ENCODE measurements at regions not wholly inside any gene's neighbourhood (a gene's known extent, or its start where the extent isn't known, plus 50 kb on each side); places are given as distances from the start of the nearest gene placed in this dataset.
A peak's percentile ranks its signal among the peaks of the same experiment; 100 is the strongest.

DNA sequence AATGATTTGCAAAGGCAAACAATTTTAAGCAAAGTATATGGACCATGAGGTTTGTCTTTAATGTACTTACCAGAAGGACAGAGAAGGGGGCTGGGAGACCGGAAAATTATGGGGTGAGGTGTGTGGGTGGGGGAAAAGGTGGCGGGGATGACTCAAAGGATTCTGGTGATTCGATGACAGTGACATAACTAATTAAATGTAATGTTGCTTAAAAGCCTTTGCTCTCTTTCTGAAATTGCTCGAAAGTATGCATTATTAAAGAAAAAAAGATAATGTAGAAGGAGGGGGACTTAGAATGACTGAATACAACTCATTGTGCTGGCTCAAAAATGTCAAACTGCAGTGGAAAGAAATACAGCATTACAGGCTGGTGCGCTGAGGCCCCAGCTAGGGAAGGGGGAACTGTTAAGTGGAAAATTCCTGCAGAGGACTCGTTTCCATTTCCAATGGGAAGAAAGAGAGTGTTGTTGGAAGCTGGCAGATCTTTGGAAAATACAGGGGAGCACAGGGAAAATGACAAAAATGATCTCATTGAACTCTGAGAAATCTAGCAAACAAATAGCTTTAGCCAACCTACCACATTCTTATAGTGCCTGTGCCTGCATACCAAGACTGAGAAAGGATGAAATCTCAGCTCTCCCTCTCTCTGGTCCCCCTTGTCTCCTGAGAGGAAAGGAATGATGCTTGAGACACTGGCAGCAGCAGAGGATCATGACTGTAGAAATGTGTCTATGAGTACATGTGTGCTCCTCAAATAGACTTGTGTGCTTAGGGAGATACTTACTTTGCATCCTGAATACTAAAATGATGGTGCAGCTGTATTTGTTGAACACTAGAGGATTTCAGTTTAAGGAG is 632.4 kb downstream of the NYAP2 start:
- no peak overlapping the region for H3K14ac ChIP-seq (ENCODE audit: low read length in 2 of 2)
- peak overlapping the region; percentile 7 to 67 for H3K18ac ChIP-seq (ENCODE audit: low read depth in 1 of 2, low read length in 2 of 2)
- peak overlapping the region in 1 of 2 experiments; percentile 74 for H3K4ac ChIP-seq (ENCODE audit: low read depth in 1 of 2, low read length in 2 of 2)
- H3K36me3 ChIP-seq (ENCODE audit: control insufficient read depth in 1 of 2, insufficient read depth in 2 of 2, low read depth in 1 of 2, low read length in 2 of 2), result no peaks in the 10 kb centered on the region
- H3K79me1 ChIP-seq (replicated peaks; ENCODE audit: low read length, poor library complexity, severe bottlenecking), result no peaks in the 10 kb centered on the region
- H4K91ac ChIP-seq (ENCODE audit: low read length), result no peak overlapping the region
- peak overlapping the region; percentile 88 for H3K4me2 ChIP-seq (ENCODE audit: low read length, poor library complexity, severe bottlenecking)
- H3K4me3 ChIP-seq (ENCODE audit: insufficient read depth in 1 of 2, low read depth in 1 of 2, low read length in 2 of 2), result peak overlapping the region; percentile 57 to 86
- no peaks in the 10 kb centered on the region for H3K9me3 ChIP-seq (ENCODE audit: control insufficient read depth, low read length)
- H2BK12ac ChIP-seq (ENCODE audit: low read length in 2 of 2), result peak overlapping the region; percentile 28 to 39
- peak overlapping the region; percentile 89 for H2BK120ac ChIP-seq (ENCODE audit: low read depth, low read length)
- peak overlapping the region; percentile 83 for H3K9ac ChIP-seq (ENCODE audit: low read length)
- no peak overlapping the region for H4K8ac ChIP-seq (ENCODE audit: low read length)
- no peak overlapping the region for H2AFZ ChIP-seq (ENCODE audit: low read depth, low read length)
- H2AK5ac ChIP-seq (ENCODE audit: low read length, severe bottlenecking), result no peak overlapping the region
- no peaks in the 10 kb centered on the region for H3K27me3 ChIP-seq (ENCODE audit: control insufficient read depth in 1 of 2, insufficient read depth in 1 of 2, low read length in 2 of 2)
- no peak overlapping the region for H3K23ac ChIP-seq (ENCODE audit: low read length in 2 of 2)
- peak; percentile 62 for DNase-seq
- H3K4me1 ChIP-seq (ENCODE audit: control insufficient read depth, insufficient read depth, low read depth, low read length), result peaks cover 1% of the 10 kb centered on the region
- 5% methylated on average over 6 of the region's 6 CpGs for WGBS
- no peak overlapping the region for H2BK15ac ChIP-seq (ENCODE audit: low read depth, poor library complexity, severe bottlenecking)
- H3K27ac ChIP-seq (ENCODE audit: low read length, poor library complexity, severe bottlenecking), result peak overlapping the region; percentile 85
- H2BK5ac ChIP-seq (ENCODE audit: low read depth, low read length, poor library complexity, severe bottlenecking), result no peak overlapping the region

DNA sequence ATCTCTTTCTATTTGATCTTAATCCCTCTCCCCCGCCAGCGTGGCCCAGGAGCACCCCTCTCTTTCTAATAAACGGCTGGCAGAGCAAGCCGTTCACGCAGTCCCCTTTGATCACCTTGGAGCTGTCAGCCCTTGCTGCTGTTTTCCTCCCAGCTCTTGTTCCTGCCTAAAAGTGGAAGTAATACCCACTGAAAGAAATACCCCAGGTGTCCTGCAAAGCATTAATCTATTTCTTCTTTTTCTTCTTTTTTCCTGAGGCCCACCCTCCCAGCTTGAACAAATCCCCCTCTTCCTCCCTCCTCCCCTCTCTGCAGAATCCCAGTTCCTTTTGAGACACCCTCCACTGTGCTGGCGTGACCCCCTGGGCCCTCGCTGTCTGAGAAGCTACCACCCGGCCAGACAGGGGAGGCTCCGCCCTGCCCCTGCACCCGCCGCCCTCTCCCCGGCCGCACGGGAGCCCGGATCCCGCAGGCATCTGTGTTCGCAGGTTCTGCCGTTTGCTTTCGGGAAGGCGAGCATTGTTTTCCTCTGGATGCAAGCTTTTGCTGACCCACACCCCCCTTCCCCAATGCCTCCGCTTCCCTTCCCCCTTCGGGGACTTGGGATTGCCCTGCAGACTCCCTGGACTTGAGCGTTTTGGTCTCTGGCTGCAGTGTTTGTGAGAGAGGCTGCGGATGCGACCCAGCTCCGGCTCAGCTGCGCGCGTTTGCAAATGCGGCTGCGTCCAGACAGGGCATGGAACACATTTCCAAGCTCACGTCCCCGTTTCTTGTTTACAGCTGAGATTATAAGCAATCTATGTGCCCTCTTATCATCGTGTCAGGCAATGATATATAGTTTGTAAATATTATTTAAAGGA is 631.5 kb downstream of the NYAP2 start:
- under 1% methylated on average over 31 of the region's 34 CpGs for WGBS
- Histone ChIP-seq H2BK120ac (ENCODE audit: low read depth, low read length) (peak overlapping the region; percentile 89), H3K27me3 (ENCODE audit: control insufficient read depth in 1 of 2, insufficient read depth in 1 of 2, low read length in 2 of 2) (no peaks in the 10 kb centered on the region), H2BK12ac (ENCODE audit: low read length in 2 of 2) (peak overlapping the region in 1 of 2 experiments; percentile 87), H3K4me3 (ENCODE audit: insufficient read depth in 1 of 2, low read depth in 1 of 2, low read length in 2 of 2) (peak overlapping the region; percentile 57 to 86), H3K4me1 (ENCODE audit: control insufficient read depth, insufficient read depth, low read depth, low read length) (peaks cover 1% of the 10 kb centered on the region), H2BK15ac (ENCODE audit: low read depth, poor library complexity, severe bottlenecking) (peak overlapping the region; percentile 73), H2AK5ac (ENCODE audit: low read length, severe bottlenecking) (no peak overlapping the region), H3K18ac (ENCODE audit: low read depth in 1 of 2, low read length in 2 of 2) (peak overlapping the region; percentile 68 to 86), H2AFZ (ENCODE audit: low read depth, low read length) (peak overlapping the region; percentile 78), H3K27ac (ENCODE audit: low read length, poor library complexity, severe bottlenecking) (peak overlapping the region; percentile 85), H3K79me1 (replicated peaks; ENCODE audit: low read length, poor library complexity, severe bottlenecking) (no peaks in the 10 kb centered on the region), H4K91ac (ENCODE audit: low read length) (peak overlapping the region; percentile 6), H3K9ac (ENCODE audit: low read length) (peak overlapping the region; percentile 83), H4K8ac (ENCODE audit: low read length) (peak overlapping the region; percentile 86), H3K36me3 (ENCODE audit: control insufficient read depth in 1 of 2, insufficient read depth in 2 of 2, low read depth in 1 of 2, low read length in 2 of 2) (no peaks in the 10 kb centered on the region), H3K4me2 (ENCODE audit: low read length, poor library complexity, severe bottlenecking) (peak overlapping the region; percentile 88), H3K4ac (ENCODE audit: low read depth in 1 of 2, low read length in 2 of 2) (peak overlapping the region; percentile 5 to 66), H3K9me3 (ENCODE audit: control insufficient read depth, low read length) (no peaks in the 10 kb centered on the region), H3K14ac (ENCODE audit: low read length in 2 of 2) (no peak overlapping the region), H2BK5ac (ENCODE audit: low read depth, low read length, poor library complexity, severe bottlenecking) (peak overlapping the region; percentile 60), H3K23ac (ENCODE audit: low read length in 2 of 2) (no peak overlapping the region)
- peak; percentile 84 for DNase-seq

DNA sequence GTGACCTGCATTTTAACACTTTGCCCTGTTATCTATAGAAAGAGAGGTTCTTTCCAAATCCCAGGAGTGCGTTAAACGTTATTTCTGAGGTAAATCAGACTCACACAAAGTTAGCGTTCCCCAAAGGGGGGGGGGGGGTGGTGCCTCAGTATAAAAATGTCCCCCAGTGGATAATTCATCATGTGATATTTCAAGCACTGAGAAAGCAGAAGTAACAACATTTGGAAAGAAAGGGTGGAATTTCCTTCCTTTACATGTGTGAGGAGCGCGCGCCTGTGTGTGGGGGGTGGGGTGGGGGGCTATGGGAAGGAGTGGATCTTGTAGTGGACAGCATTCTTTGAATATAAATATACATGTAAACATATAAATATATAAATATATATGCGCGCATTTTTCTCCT is 630.9 kb downstream of the NYAP2 start:
- WGBS, result 17% methylated on average over 5 of the region's 8 CpGs
- no peak overlapping the region for H2BK15ac ChIP-seq (ENCODE audit: low read depth, poor library complexity, severe bottlenecking)
- H4K8ac ChIP-seq (ENCODE audit: low read length), result no peak overlapping the region
- no peak overlapping the region for H2BK5ac ChIP-seq (ENCODE audit: low read depth, low read length, poor library complexity, severe bottlenecking)
- no peak overlapping the region for H4K91ac ChIP-seq (ENCODE audit: low read length)
- peak overlapping the region; percentile 88 for H3K4me2 ChIP-seq (ENCODE audit: low read length, poor library complexity, severe bottlenecking)
- H3K4me3 ChIP-seq (ENCODE audit: insufficient read depth in 1 of 2, low read depth in 1 of 2, low read length in 2 of 2), result no peak overlapping the region
- no peak overlapping the region for H2AK5ac ChIP-seq (ENCODE audit: low read length, severe bottlenecking)
- H3K9me3 ChIP-seq (ENCODE audit: control insufficient read depth, low read length), result no peaks in the 10 kb centered on the region
- H3K18ac ChIP-seq (ENCODE audit: low read depth in 1 of 2, low read length in 2 of 2), result no peak overlapping the region
- peak overlapping the region in 1 of 2 experiments; percentile 33 for H2BK12ac ChIP-seq (ENCODE audit: low read length in 2 of 2)
- H3K4ac ChIP-seq (ENCODE audit: low read depth in 1 of 2, low read length in 2 of 2), result peak overlapping the region in 1 of 2 experiments; percentile 9
- no peak overlapping the region for H3K23ac ChIP-seq (ENCODE audit: low read length in 2 of 2)
- H3K36me3 ChIP-seq (ENCODE audit: control insufficient read depth in 1 of 2, insufficient read depth in 2 of 2, low read depth in 1 of 2, low read length in 2 of 2), result no peaks in the 10 kb centered on the region
- H3K27me3 ChIP-seq (ENCODE audit: control insufficient read depth in 1 of 2, insufficient read depth in 1 of 2, low read length in 2 of 2), result no peaks in the 10 kb centered on the region
- no peaks in the 10 kb centered on the region for H3K79me1 ChIP-seq (replicated peaks; ENCODE audit: low read length, poor library complexity, severe bottlenecking)
- DNase-seq, result no peak
- peaks cover 1% of the 10 kb centered on the region for H3K4me1 ChIP-seq (ENCODE audit: control insufficient read depth, insufficient read depth, low read depth, low read length)
- H2AFZ ChIP-seq (ENCODE audit: low read depth, low read length), result no peak overlapping the region
- H3K27ac ChIP-seq (ENCODE audit: low read length, poor library complexity, severe bottlenecking), result peak overlapping the region; percentile 85
- no peak overlapping the region for H3K9ac ChIP-seq (ENCODE audit: low read length)
- H2BK120ac ChIP-seq (ENCODE audit: low read depth, low read length), result peak overlapping the region; percentile 54
- no peak overlapping the region for H3K14ac ChIP-seq (ENCODE audit: low read length in 2 of 2)

DNA sequence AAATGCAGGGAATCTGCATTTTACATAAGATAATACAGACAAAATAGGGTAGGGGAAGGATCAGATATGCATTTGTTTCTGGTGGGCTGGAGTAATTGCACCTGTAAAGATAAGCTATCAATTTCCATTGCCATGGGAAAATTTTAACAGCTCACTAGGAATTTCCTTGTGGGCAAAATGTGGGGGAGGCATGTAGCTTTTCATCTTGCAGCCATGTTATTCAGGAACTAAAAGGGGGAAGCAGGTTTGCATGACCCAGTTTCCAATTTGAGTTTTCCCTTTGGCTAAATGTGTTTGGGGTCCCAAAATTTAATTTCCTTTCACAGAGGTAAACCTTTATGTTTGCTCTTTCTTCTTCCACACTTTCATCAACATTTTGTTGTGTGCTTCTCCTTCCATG is 624.4 kb downstream of the NYAP2 start:
- no peaks in the 10 kb centered on the region for H3K27me3 ChIP-seq (ENCODE audit: control insufficient read depth in 1 of 2, insufficient read depth in 1 of 2, low read length in 2 of 2)
- H2AK5ac ChIP-seq (ENCODE audit: low read length, severe bottlenecking), result no peak overlapping the region
- H2BK12ac ChIP-seq (ENCODE audit: low read length in 2 of 2), result no peak overlapping the region
- no peaks in the 10 kb centered on the region for H3K36me3 ChIP-seq (ENCODE audit: control insufficient read depth in 1 of 2, insufficient read depth in 2 of 2, low read depth in 1 of 2, low read length in 2 of 2)
- no peak overlapping the region for H4K8ac ChIP-seq (ENCODE audit: low read length)
- H3K4me1 ChIP-seq (ENCODE audit: control insufficient read depth, insufficient read depth, low read depth, low read length), result no peaks in the 10 kb centered on the region
- DNase-seq, result no peak
- no peak overlapping the region for H3K4me3 ChIP-seq (ENCODE audit: insufficient read depth in 1 of 2, low read depth in 1 of 2, low read length in 2 of 2)
- no peak overlapping the region for H2BK15ac ChIP-seq (ENCODE audit: low read depth, poor library complexity, severe bottlenecking)
- no peak overlapping the region for H3K9ac ChIP-seq (ENCODE audit: low read length)
- no peak overlapping the region for H3K18ac ChIP-seq (ENCODE audit: low read depth in 1 of 2, low read length in 2 of 2)
- no peak overlapping the region for H3K14ac ChIP-seq (ENCODE audit: low read length in 2 of 2)
- no peak overlapping the region for H3K4ac ChIP-seq (ENCODE audit: low read depth in 1 of 2, low read length in 2 of 2)
- H3K79me1 ChIP-seq (replicated peaks; ENCODE audit: low read length, poor library complexity, severe bottlenecking), result no peaks in the 10 kb centered on the region
- no peak overlapping the region for H2AFZ ChIP-seq (ENCODE audit: low read depth, low read length)
- H3K27ac ChIP-seq (ENCODE audit: low read length, poor library complexity, severe bottlenecking), result no peak overlapping the region
- H3K9me3 ChIP-seq (ENCODE audit: control insufficient read depth, low read length), result no peaks in the 10 kb centered on the region
- no peak overlapping the region for H4K91ac ChIP-seq (ENCODE audit: low read length)
- H2BK5ac ChIP-seq (ENCODE audit: low read depth, low read length, poor library complexity, severe bottlenecking), result no peak overlapping the region
- no peak overlapping the region for H3K23ac ChIP-seq (ENCODE audit: low read length in 2 of 2)
- no peak overlapping the region for H2BK120ac ChIP-seq (ENCODE audit: low read depth, low read length)
- H3K4me2 ChIP-seq (ENCODE audit: low read length, poor library complexity, severe bottlenecking), result no peak overlapping the region

All from mesenchymal stem cell (in vitro differentiated cells and primary cell).